ENCODE measurements at regions not wholly inside any gene's neighbourhood (a gene's known extent, or its start where the extent isn't known, plus 50 kb on each side); places are given as distances from the start of the nearest gene placed in this dataset.

DNA sequence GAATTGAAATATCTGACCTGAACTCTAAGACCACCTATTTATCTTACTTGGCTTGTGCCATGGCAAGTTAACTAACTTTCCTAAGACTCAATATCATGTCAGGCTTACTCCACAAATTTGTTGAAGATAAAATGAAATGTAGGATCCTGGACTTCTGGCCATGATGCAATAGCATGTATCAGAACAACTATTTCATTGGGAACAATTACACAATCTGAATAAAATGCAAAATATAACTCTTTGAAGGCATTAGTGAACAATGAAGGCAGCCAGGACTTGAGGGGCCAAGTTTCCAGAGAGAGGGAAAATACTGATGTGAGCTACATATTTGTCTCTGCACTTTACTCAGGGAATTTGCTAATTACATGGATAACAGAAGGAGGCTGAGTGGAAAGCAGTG lies 476.5 kb upstream of the ACVR2A start:
- TF ChIP-seq POLR2AphosphoS5 (IDR thresholded peaks at IDR 0.05; ENCODE audit: low read depth) (no peak), GABPA (IDR thresholded peaks at IDR 0.05; ENCODE audit: low read depth) (no peak), SPI1 (IDR thresholded peaks at IDR 0.05; ENCODE audit: borderline replicate concordance, low read depth) (no peak)
- TF ChIP-seq, protein P1, sequence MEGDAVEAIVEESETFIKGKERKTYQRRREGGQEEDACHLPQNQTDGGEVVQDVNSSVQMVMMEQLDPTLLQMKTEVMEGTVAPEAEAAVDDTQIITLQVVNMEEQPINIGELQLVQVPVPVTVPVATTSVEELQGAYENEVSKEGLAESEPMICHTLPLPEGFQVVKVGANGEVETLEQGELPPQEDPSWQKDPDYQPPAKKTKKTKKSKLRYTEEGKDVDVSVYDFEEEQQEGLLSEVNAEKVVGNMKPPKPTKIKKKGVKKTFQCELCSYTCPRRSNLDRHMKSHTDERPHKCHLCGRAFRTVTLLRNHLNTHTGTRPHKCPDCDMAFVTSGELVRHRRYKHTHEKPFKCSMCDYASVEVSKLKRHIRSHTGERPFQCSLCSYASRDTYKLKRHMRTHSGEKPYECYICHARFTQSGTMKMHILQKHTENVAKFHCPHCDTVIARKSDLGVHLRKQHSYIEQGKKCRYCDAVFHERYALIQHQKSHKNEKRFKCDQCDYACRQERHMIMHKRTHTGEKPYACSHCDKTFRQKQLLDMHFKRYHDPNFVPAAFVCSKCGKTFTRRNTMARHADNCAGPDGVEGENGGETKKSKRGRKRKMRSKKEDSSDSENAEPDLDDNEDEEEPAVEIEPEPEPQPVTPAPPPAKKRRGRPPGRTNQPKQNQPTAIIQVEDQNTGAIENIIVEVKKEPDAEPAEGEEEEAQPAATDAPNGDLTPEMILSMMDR (IDR thresholded peaks at IDR 0.05; ENCODE audit: insufficient read depth, low read length), result no peak
- TF ChIP-seq, protein P2, sequence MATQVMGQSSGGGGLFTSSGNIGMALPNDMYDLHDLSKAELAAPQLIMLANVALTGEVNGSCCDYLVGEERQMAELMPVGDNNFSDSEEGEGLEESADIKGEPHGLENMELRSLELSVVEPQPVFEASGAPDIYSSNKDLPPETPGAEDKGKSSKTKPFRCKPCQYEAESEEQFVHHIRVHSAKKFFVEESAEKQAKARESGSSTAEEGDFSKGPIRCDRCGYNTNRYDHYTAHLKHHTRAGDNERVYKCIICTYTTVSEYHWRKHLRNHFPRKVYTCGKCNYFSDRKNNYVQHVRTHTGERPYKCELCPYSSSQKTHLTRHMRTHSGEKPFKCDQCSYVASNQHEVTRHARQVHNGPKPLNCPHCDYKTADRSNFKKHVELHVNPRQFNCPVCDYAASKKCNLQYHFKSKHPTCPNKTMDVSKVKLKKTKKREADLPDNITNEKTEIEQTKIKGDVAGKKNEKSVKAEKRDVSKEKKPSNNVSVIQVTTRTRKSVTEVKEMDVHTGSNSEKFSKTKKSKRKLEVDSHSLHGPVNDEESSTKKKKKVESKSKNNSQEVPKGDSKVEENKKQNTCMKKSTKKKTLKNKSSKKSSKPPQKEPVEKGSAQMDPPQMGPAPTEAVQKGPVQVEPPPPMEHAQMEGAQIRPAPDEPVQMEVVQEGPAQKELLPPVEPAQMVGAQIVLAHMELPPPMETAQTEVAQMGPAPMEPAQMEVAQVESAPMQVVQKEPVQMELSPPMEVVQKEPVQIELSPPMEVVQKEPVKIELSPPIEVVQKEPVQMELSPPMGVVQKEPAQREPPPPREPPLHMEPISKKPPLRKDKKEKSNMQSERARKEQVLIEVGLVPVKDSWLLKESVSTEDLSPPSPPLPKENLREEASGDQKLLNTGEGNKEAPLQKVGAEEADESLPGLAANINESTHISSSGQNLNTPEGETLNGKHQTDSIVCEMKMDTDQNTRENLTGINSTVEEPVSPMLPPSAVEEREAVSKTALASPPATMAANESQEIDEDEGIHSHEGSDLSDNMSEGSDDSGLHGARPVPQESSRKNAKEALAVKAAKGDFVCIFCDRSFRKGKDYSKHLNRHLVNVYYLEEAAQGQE (IDR thresholded peaks at IDR 0.05; ENCODE audit: insufficient replicate concordance, low read depth), result no peak

Measured in HL-60 (cell line).